NCI-H1694 (cell line): ENCODE measurements at regions not wholly inside any gene's neighbourhood (a gene's known extent, or its start where the extent isn't known, plus 50 kb on each side); places are given as distances from the start of the nearest gene placed in this dataset.
"Not testable (repeated sequence)": the region's sequence is repeated elsewhere in the genome, so short reads cannot be mapped to it uniquely, and the experiment has no call there.

Experiments used
- DNase-seq: peaks from one replicate; lab custom pipeline; 2025; lab: John Stamatoyannopoulos, UW

DNA sequence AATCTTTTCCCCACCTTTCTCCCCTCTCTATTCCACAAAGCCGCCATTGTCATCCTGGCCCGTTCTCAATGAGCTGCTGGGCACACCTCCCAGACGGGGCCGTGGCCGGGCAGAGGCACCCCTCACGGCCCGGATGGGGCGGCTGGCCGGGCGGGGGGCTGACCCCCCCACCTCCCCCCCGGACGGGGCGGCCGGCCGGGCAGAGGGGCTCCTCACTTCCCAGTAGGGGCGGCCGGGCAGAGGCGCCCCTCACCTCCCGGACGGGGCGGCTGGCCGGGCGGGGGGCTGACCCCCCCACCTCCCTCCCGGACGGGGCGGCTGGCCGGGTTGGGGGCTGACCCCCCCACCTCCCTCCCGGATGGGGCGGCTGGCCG is 85.6 kb downstream of the OR2B2 start:
- DNase-seq = not testable (repeated sequence)

DNA sequence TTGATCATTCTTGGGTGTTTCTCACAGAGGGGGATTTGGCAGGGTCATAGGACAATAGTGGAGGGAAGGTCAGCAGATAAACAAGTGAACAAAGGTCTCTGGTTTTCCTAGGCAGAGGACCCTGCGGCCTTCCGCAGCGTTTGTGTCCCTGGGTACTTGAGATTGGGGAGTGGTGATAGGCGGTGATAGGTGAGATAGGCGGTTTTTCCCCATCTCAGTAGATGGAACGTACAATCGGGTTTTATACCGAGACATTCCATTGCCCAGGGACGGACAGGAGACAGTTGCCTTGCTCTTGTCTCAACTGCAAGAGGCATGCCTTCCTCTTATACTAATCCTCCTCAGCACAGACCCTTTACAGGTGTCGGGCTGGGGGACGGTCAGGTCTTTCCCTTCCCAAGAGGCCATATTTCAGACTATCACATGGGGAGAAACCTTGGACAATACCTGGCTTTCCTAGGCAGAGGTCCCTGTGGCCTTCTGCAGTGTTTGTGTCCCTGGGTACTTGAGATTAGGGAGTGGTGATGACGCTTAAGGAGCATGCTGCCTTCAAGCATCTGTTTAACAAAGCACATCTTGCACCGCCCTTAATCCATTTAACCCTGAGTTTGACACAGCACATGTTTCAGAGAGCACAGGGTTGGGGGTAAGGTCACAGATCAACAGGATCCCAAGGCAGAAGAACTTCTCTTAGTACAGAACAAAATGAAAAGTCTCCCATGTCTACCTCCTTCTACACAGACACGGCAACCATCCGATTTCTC is 86.2 kb downstream of the OR2B2 start:
- DNase-seq = not testable (repeated sequence)

DNA sequence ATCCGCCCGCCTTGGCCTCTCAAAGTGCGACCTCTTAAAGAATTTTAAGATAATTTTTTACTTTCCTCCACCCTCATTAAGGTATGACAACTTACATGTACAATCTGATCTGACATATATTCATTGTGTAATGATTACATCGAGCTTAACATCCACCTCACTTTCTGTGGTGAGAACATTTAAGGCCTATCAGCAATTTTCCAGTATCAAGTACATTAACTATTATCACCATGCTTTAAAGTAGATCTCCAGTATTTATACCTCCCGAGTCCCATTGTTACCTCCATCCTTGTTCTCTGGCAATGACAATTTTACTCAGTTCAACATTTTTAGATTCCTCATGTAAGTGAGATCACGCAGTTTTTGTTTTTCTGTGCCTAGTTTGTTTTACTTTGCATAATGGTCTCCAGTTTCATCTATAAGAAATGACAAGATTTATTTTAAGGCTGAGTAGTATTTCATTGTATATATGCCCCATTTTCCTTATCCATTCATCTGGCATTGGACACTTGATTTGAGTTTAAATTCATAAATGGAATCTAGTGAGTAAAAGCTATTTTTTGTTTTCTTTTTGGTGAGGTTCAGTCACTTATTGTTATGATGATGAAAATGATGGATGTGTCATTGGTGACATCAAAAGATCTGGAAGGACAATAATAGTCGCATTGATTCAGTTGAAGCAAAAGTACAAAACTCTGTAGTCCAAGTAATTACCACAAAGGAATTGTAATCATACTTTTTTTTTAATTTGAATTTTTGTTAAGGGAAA is 87.0 kb downstream of the OR2B2 start:
- DNase-seq = no peak

DNA sequence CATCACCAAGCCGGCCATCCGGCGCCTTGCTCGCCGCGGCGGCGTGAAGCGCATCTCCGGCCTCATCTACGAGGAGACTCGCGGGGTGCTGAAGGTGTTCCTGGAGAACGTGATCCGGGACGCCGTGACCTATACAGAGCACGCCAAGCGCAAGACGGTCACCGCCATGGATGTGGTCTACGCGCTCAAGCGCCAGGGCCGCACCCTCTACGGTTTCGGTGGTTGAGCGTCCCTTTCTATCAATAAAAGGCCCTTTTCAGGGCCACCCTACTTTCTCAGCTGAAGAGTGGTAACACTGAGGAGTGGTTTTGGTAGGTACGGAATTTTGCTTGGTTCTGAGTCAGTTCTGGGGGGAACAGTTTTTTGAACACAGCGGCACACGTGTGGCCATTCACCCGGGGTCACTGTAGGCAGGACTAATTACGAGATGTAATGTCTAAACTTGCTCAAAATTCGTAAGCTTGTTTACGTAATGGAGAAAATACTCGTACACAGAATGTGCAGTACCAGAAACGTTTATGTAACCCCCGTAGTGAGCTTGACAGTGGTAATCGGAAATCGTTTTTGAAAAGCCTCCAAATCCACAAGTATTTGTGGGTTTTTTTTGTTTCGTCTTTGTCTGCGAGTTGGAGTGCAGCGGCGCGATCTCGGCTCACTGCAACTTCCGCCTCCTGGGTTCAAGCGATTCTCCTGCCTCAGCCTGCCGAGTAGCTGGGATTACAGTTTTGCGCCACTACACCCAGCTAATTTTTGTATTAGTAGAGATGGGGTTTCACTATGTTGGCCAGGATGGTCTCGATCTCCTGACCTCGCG is 87.8 kb downstream of the OR2B2 start:
- DNase-seq = not testable (repeated sequence)

DNA sequence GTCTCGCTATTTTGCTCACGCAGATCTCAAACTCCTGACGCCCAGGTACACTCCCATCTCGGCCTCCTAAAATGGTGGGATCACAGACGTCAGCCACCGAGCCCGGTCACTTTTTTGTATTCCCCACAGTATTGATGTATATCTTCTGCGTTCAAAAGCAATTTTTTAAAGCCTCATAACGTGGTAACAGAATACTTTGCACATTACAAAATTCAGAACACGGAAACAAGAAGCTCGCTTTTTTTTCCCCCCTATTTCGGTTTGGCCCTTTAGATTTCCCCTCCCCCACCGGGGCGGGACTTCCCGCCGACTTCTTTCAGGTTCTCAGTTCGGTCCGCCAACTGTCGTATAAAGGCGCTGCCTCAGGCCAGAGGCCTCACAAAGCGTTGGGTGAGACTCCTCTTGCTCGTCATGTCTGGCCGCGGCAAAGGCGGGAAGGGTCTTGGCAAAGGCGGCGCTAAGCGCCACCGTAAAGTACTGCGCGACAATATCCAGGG is 88.4 kb downstream of the OR2B2 start:
- not testable (repeated sequence) for DNase-seq

DNA sequence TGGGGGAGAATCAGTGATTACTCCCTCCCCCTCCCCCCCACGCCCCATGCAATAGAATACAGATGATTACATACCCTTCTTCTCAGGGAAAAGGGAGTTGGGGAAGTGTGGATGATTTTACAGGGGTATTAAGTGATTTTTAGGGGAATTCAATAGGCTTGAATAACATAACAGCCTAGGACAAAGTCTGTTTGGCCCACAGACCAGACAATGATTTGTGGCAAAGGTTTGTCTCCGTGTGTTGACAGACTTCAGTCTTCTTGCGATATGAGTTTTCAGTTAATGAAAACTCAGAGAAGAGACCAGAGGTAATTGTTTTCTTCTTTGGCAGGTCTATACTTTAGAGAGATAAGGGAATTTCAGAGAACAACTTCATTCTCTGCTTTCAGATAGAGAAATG is 95.3 kb downstream of the OR2B2 start:
- DNase-seq = no peak

DNA sequence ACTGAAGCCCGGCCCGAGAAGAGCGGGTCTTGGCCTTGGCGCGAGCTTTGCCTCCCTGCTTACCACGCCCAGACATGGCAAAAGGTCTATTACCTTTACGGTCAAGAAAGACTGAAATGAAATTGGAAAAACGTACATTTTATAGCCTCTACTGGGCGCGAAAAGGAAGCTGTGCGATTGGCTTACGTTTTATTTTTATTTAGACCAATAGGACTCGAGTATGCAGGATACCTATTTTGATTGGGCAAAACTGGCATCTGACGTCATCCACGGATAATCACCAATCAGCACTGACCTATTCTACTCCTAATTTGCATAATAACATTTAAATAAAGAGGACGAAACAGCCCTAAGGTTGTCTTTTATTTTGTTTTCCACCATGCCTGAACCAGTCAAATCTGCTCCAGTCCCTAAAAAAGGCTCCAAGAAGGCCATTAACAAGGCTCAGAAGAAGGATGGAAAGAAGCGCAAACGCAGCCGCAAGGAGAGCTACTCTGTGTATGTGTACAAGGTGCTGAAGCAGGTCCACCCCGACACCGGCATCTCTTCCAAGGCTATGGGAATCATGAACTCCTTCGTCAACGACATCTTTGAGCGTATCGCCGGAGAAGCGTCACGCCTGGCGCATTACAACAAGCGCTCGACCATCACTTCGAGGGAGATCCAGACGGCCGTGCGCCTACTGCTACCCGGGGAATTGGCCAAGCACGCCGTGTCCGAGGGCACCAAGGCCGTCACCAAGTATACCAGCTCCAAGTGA is 97.4 kb downstream of the OR2B2 start:
- no peak for DNase-seq

DNA sequence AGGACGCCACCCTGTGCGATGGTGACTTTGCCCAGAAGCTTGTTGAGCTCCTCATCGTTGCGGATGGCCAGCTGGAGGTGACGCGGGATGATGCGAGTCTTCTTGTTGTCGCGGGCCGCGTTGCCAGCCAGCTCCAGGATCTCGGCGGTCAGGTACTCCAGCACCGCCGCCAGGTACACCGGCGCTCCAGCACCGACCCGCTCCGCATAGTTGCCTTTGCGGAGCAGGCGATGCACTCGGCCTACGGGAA is 97.9 kb downstream of the OR2B2 start:
- DNase-seq = not testable (repeated sequence)

DNA sequence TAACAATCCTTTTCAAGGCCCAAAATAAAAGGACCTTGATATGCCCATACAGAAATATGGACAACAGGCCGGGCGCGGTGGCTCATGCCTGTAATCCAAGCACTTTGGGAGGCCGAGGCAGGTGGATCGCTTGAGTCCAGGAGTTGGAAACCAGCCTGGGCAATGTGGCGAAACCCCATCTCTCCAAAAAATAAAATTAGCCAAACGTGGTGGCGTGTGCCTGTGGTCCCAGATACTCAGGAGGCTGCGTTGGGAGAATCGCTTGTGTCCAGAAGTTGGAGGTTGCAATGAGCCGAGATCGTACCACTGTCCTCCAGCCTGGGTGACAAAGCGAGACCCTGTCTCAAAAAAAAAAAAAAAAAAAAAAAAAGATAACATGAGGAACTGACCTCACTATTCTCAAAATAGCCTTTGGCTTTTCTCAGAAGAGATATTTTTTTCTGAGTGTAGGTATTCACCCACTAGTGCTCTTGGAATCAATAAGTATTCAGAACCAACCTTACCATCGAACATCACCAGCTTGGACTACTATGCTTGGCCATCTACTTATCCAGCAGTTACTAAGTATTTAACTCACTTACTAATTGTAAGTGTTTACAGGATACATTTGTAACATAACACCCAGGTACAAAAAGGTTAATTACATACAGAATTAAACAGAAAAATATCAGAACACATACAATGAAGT is 99.2 kb downstream of the OR2B2 start:
- DNase-seq = no peak

DNA sequence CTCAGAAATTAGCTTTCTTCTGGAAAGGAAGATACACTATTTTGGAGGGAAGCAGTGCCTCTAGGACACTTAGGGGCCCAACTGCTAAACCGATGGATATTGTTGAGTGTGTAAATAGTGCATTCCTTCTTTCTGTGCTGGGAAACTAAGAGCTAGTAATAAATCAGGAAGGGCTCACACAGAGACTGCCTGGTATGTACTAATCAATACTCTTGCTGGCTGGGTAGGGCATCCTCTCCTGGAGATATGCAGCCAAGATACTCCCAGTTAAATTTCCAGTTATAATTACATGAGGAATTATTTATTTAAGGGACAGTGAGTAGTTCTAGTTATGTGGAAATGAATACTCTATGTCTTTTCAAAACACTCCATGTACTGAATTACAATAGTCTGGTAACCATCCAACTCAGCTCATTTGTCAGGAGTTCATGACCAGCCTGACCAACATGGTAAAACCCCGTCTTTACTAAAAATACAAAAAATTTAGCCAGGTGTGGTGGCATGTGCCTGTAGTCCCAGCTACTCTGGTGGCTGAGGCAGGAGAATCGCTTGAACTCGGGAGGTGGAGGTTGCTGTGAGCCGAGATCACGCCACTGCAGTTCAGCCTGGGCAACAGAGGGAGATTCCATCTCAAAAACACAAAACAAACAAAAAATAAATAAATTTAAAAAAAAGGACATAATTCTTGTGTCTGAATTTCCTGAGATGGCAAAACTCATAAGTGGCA is 100.0 kb downstream of the OR2B2 start:
- no peak for DNase-seq

DNA sequence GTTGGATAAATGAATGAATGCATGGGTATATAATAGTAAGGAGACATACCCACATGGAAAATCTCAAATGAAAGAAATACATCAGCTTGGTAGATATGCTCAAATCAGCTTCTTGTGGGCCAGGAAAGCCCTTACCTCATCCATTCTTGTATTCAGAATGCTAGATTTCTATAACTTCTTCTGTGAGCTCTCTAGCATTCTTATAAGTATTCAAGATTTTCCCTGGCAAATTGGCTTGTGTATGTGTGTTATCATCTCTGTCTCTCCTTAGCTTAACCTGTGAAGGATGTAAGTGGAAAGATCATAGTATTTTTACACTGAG is 100.8 kb downstream of the OR2B2 start:
- no peak for DNase-seq

DNA sequence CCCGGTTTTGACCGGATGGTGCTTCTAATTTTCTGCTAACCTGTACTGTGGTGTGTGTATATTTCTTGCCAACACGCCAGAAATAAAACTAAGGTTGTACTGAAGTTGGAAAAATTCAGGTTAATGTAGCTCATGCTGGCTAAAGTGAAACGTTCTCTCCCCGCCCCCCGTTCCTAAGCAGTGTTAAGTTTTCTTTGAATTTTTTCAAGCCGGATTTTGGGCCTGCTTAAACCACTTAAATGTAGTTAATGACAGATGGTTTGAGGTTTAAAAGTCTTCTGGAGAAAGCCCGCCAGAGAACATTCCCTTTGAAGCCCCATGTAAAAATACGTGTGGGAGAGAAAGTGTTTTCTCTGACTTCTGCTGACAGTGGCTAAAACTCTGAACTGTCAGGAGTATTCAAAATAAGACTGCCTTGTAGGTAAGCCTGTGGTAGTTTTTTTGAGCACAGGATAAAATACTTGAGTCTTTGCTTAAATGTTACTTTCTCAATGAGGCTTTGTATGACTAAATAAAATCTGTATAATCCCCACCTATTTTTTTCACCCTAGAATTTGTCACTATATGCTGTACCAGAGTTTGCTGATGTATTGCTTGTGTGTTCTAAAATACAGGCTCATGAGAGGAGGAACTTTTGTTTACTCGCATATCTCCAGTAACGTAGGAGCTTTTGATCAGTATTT is 101.3 kb downstream of the OR2B2 start:
- no peak for DNase-seq

DNA sequence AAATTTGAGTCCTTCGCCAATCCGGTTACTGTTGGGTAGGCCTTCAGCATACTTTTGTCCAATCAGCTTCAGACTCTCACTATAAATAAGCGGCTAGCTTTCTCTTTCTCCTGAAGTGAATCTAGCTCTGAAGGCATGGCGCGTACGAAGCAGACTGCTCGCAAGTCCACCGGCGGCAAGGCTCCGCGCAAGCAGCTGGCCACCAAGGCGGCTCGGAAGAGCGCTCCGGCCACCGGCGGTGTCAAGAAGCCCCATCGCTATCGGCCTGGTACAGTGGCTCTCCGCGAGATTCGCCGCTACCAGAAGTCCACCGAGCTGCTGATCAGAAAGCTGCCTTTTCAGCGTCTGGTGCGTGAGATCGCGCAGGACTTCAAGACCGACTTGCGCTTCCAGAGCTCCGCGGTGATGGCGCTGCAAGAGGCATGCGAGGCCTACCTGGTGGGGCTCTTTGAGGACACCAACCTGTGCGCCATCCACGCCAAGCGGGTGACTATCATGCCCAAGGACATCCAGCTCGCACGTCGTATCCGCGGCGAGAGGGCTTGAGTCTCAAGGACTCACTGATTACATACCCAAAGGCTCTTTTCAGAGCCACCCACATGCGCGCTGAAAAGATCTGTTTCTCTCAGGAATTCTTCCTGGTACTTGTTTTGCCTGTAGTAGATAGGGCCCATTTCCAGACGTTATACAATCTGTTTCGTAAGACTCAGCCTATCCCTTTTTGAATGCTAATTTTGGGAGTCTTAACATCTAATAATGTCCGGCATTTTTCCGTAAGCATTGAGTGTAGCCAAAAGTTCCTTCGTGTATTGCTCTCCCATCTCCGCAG is 102.0 kb downstream of the OR2B2 start:
- DNase-seq = no peak

DNA sequence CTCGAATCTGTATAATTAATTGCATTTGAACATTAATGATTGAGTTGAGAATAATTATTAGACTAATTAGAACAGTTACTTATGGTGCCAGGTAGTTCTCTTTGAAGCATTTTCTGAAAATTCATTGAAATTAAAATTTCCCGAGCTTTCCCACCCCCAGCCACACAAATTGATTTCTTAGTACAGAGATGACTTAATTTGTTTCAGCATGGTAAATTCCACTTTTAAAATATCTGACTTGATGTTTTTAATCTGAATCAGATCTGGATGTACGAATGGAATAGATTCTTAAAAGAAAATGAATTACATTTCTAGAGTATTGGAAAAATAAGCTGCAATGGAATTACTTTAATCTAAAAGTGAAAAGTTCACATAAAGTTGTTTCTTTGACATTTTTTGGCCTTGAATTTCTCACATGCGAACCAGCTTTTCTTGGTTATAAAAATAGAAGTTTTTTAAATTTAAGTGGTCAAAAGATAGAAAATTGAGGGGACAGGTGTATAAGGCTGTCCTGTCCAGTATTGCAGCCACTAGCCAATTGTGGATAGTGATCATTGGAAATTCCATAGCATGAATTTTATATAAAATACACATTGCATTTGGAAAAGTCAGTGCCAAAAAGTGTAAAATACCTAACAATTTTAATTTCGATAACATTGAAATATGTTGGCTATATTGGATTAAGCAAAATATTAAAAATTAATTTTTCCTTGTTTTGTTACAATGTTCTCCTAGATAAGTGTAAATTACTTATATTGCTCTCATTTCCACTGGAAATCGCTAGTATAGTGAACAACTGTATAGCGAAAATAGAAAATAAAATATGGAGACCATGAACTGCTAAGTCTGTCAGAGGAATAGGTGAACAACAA is 102.9 kb downstream of the OR2B2 start:
- DNase-seq = no peak

DNA sequence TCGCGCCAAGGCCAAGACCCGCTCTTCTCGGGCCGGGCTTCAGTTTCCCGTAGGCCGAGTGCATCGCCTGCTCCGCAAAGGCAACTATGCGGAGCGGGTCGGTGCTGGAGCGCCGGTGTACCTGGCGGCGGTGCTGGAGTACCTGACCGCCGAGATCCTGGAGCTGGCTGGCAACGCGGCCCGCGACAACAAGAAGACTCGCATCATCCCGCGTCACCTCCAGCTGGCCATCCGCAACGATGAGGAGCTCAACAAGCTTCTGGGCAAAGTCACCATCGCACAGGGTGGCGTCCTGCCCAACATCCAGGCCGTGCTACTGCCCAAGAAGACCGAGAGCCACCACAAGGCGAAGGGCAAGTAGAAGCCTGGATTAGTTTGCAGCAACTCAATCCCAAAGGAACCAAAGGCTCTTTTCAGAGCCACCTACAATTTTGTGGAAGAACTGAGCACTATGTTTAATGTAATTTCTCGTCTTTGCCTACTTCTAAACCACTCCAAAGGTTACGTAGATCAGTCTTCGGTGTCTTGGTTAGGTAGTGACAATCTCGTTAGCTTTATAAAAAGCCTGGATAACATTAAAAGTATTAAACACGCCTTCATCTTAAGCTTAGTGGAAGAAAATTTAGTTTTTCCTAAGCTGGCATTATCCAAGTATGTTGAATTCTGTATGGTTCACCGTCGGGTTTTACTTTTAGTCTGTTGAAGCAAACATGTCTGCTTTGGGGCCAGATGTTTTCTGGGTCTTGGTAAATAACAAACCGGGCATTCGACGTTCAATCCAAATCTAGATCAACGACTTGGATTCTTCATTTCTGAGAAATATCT is 103.7 kb downstream of the OR2B2 start:
- DNase-seq = not testable (repeated sequence)

DNA sequence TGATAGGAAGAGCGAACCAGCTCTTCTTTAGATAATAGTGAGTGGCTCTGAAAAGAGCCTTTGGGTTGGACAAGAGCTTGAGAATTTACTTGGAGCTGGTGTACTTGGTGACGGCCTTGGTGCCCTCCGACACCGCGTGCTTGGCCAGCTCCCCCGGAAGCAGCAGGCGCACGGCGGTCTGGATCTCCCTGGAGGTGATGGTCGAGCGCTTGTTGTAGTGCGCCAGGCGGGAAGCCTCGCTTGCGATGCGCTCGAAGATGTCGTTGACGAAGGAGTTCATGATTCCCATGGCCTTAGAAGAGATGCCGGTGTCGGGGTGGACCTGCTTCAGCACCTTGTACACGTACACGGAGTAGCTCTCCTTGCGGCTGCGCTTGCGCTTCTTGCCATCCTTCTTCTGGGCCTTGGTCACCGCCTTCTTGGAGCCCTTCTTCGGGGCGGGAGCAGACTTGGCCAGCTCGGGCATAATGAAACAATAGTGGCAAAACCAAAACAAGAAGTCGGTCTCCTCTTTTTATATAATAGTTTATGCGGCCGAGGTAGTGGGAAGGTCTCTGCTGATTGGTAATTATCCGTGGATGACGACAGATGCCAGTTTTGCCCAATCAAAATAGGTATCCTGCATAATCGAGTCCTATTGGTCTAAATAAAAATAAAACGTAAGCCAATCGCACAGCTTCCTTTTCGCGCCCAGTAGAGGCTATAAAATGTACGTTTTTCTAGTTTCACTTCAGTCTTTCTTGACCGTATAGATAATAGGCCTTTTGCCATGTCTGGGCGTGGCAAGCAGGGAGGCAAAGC is 104.6 kb downstream of the OR2B2 start:
- DNase-seq = not testable (repeated sequence)

DNA sequence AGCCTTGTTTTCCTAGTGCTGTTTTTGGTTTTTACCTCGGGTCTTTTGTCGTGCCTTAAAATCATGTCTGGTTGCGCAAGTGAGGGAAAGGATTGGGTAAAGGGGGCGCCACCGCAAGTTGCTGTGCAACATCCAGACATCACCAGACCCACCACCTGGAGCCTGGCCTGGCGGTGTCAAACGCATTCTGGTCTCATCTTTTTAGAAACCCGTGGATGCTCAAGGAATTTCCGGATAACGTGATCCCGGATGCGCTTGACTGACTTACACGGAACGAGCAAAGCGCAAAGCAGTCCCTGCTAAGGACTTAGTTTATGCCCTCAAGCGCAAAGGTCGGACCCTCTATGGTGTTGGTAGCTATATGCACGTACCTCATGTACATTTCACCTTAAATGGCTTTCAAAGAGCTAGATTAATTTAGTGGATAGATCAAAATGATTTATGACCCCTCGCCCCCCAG is 105.2 kb downstream of the OR2B2 start:
- DNase-seq = no peak
